PFSK-1 (cell line): ENCODE measurements at regions not wholly inside any gene's neighbourhood (a gene's known extent, or its start where the extent isn't known, plus 50 kb on each side); places are given as distances from the start of the nearest gene placed in this dataset.

ENCODE experiments used
- FOXP2 ChIP-seq: optimal IDR thresholded peaks from 2 replicates; pipeline ENCODE3; 2011; ENCODE audit warnings: borderline replicate concordance, control low read depth, inconsistent platforms; ENCODE audit not compliant: insufficient read depth; ENCODE audit errors: extremely low read length, extremely low read depth
- POLR2AphosphoS5 ChIP-seq: IDR thresholded peaks from 2 replicates; pipeline ENCODE4 v1.6.1; 2012; ENCODE audit warnings: low read depth, mild to moderate bottlenecking, control low read depth, low read length, moderate library complexity
- REST ChIP-seq, 2 experiments: IDR thresholded peaks; 2 replicates each; pipeline versions ENCODE4 v1.6.1 to v1.8.0; 2011 to 2012; ENCODE audit warnings: low read depth in 2 of 2, low read length in 2 of 2, control low read depth in 1 of 2, inconsistent platforms in 1 of 2, mild to moderate bottlenecking in 1 of 2, moderate library complexity in 1 of 2; ENCODE audit not compliant: insufficient read depth in 1 of 2
- SIN3A ChIP-seq: IDR thresholded peaks from 2 replicates; pipeline ENCODE4 v1.6.1; 2012; ENCODE audit warnings: mild to moderate bottlenecking, low read length, moderate library complexity, borderline replicate concordance; ENCODE audit not compliant: insufficient read depth
- TAF1 ChIP-seq: IDR thresholded peaks from 2 replicates; pipeline ENCODE4 v1.6.1; 2012; ENCODE audit warnings: low read length, control low read depth, borderline replicate concordance; ENCODE audit not compliant: insufficient read depth

- TF ChIP-seq TAF1 (no peak), FOXP2 (no peak), REST (IDR thresholded peaks at IDR 0.05; ENCODE audit: insufficient read depth in 1 of 2, low read depth in 2 of 2, low read length in 2 of 2) (no peak), SIN3A (no peak), POLR2AphosphoS5 (no peak)
These were observed 945.0 kb upstream of the PCDH20 start for GRCh38 chr13:62360609-62361008.

GRCh38 chr13:62358646-62358932 is 942.9 kb upstream of the PCDH20 start:
- TF ChIP-seq FOXP2 = no peak

- TF ChIP-seq FOXP2 (no peak), POLR2AphosphoS5 (no peak), TAF1 (no peak), REST (IDR thresholded peaks at IDR 0.05; ENCODE audit: insufficient read depth in 1 of 2, low read depth in 2 of 2, low read length in 2 of 2) (no peak), SIN3A (no peak)
These were observed 942.4 kb upstream of the PCDH20 start for GRCh38 chr13:62357887-62358645.

GRCh38 chr13:62356977-62357376 is 941.3 kb upstream of the PCDH20 start:
- TF ChIP-seq POLR2AphosphoS5 (no peak), REST (IDR thresholded peaks at IDR 0.05; ENCODE audit: insufficient read depth in 1 of 2, low read depth in 2 of 2, low read length in 2 of 2) (no peak), FOXP2 (no peak), TAF1 (no peak), SIN3A (no peak)

GRCh38 chr13:62337109-62337880 is 921.6 kb upstream of the PCDH20 start:
- TF ChIP-seq FOXP2 = no peak
- TF ChIP-seq REST (IDR thresholded peaks at IDR 0.05; ENCODE audit: insufficient read depth in 1 of 2, low read depth in 2 of 2, low read length in 2 of 2) = no peak
- no peak for TF ChIP-seq SIN3A
- no peak for TF ChIP-seq TAF1
